Cerebellar nuclear complex (tissue), 1 donor: ENCODE measurements at regions not wholly inside any gene's neighbourhood (a gene's known extent, or its start where the extent isn't known, plus 50 kb on each side); places are given as distances from the start of the nearest gene placed in this dataset.

Source experiments
- DNase-seq, 2 experiments: peaks; one replicate each; lab custom pipeline; 2025; lab: John Stamatoyannopoulos, UW

GRCh38 chr12:116402163-116402939 is 124.9 kb upstream of the MED13L start:
- DNase-seq, result no peak

- DNase-seq, result no peak
Measured at GRCh38 chr12:116403546-116403945, 126.1 kb upstream of the MED13L start.

GRCh38 chr12:116404247-116404646 is 126.8 kb upstream of the MED13L start:
- no peak for DNase-seq

- no peak for DNase-seq
Measured at GRCh38 chr12:116404913-116405611, 127.6 kb upstream of the MED13L start.

- DNase-seq, result no peak
Measured at GRCh38 chr12:116406529-116406928, 129.0 kb upstream of the MED13L start.

- DNase-seq, result no peak
Measured at GRCh38 chr12:116408489-116409250, 131.2 kb upstream of the MED13L start.

- DNase-seq, result no peak
Measured at GRCh38 chr12:116411977-116412376, 134.5 kb upstream of the MED13L start.

- DNase-seq, result no peak
Measured at GRCh38 chr12:116414891-116415290, 137.4 kb upstream of the MED13L start.

- no peak for DNase-seq
Measured at GRCh38 chr12:116415408-116416108, 138.1 kb upstream of the MED13L start.

- no peak for DNase-seq
Measured at GRCh38 chr12:116416166-116416565, 138.7 kb upstream of the MED13L start.

GRCh38 chr12:116418551-116418950 is 140.6 kb upstream of the MAP1LC3B2 start:
- DNase-seq, result no peak

- no peak for DNase-seq
Measured at GRCh38 chr12:116420227-116420880, 138.8 kb upstream of the MAP1LC3B2 start.

GRCh38 chr12:116421785-116422538 is 137.2 kb upstream of the MAP1LC3B2 start:
- no peak for DNase-seq

- DNase-seq, result no peak
Measured at GRCh38 chr12:116423094-116423493, 136.1 kb upstream of the MAP1LC3B2 start.

- DNase-seq, result no peak
Measured at GRCh38 chr12:116425256-116426193, 133.7 kb upstream of the MAP1LC3B2 start.

GRCh38 chr12:116426391-116427136 is 132.6 kb upstream of the MAP1LC3B2 start:
- no peak for DNase-seq

GRCh38 chr12:116427200-116427930 is 131.8 kb upstream of the MAP1LC3B2 start:
- DNase-seq, result no peak

GRCh38 chr12:116429826-116430360 is 129.3 kb upstream of the MAP1LC3B2 start:
- DNase-seq, result no peak
